Astrocyte of the cerebellum (primary cell): ENCODE measurements at regions not wholly inside any gene's neighbourhood (a gene's known extent, or its start where the extent isn't known, plus 50 kb on each side); places are given as distances from the start of the nearest gene placed in this dataset.
"Not testable (repeated sequence)": the region's sequence is repeated elsewhere in the genome, so short reads cannot be mapped to it uniquely, and the experiment has no call there.

Source experiments
- DNase-seq: peaks from one replicate; pipeline ENCODE4 v3.0.0-alpha.2; 2011; ENCODE audit warnings: low read depth
- H3K4me3 ChIP-seq: 2 replicates; pipeline ENCODE4 v1.5.1; 2011; ENCODE audit warnings: mild to moderate bottlenecking, low read depth, low read length, moderate library complexity
- CTCF ChIP-seq: IDR thresholded peaks from 2 replicates; pipeline ENCODE4 v1.5.1; 2012; ENCODE audit warnings: low read length, low read depth, moderate library complexity, mild to moderate bottlenecking; ENCODE audit errors: missing control alignments
- in situ Hi-C: cut with HindIII; loops from 2 replicates; pipeline ENCODE4 v1.10.0; 2017; ENCODE audit warnings: low sequenced_read_pairs

GRCh38 chr11:91011503-91011902 is 788.7 kb upstream of the CHORDC1 start:
- in situ Hi-C loops = no loop called here
- TF ChIP-seq CTCF = no peak
- no peak overlapping the region for H3K4me3 ChIP-seq
- no peak for DNase-seq

GRCh38 chr11:91005458-91005857 is 782.6 kb upstream of the CHORDC1 start:
- in situ Hi-C loops = no loop called here
- H3K4me3 ChIP-seq = no peak overlapping the region
- DNase-seq = no peak
- TF ChIP-seq CTCF = no peak

- no peak for DNase-seq
- no peak overlapping the region for H3K4me3 ChIP-seq
- TF ChIP-seq CTCF = no peak
- in situ Hi-C loops = no loop called here
Observed at GRCh38 chr11:90997241-90997640, 774.4 kb upstream of the CHORDC1 start.

- DNase-seq, in situ Hi-C loops, H3K4me3 ChIP-seq: not testable (repeated sequence)
Observed at GRCh38 chr11:90972159-90972558, 749.3 kb upstream of the CHORDC1 start.

GRCh38 chr11:90947930-90948329 is 725.1 kb upstream of the CHORDC1 start:
- no peak for DNase-seq
- no peak for TF ChIP-seq CTCF
- in situ Hi-C loops = no loop called here
- H3K4me3 ChIP-seq = no peak overlapping the region

GRCh38 chr11:90930252-90930651 is 707.4 kb upstream of the CHORDC1 start:
- H3K4me3 ChIP-seq = no peak overlapping the region
- no peak for TF ChIP-seq CTCF
- in situ Hi-C loops = no loop called here
- no peak for DNase-seq

- in situ Hi-C loops = no loop called here
- TF ChIP-seq CTCF = no peak
- DNase-seq = no peak
- H3K4me3 ChIP-seq = no peak overlapping the region
Observed at GRCh38 chr11:90919332-90919731, 696.5 kb upstream of the CHORDC1 start.
